ENCODE measurements at regions not wholly inside any gene's neighbourhood (a gene's known extent, or its start where the extent isn't known, plus 50 kb on each side); places are given as distances from the start of the nearest gene placed in this dataset.

DNA sequence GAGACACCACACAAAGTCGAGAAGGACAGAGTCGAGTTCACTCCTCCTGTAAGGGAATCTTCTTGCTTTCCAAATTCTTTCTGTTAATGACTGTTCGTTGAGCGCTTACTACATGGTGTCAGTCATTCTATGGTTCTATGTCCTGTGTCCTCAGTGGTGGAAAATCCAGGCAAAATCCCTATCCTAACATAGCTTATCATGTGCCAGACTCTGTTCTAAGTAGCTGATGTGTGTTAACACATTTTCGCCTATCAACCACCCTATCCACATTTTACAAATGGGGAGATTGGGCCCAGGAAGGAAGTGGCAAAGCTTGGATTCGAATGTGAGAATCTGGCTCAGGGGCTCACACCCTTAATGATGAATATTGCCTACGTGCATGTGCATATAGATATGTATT, 280.1 kb downstream of the GATA3 start:
- TF ChIP-seq CTCF (IDR thresholded peaks at IDR 0.05 in 2 of 3, conservative IDR thresholded peaks at IDR 0.05 in 1 of 3; ENCODE audit: borderline replicate concordance in 1 of 3, insufficient read depth in 1 of 3, low read depth in 2 of 3, low read length in 2 of 3) = no peak
- no peak for TF ChIP-seq SP1 (IDR thresholded peaks at IDR 0.05; ENCODE audit: low read depth)
- TF ChIP-seq SRF (IDR thresholded peaks at IDR 0.05; ENCODE audit: low read depth) = no peak
- no peak for TF ChIP-seq POLR2A (IDR thresholded peaks at IDR 0.05; ENCODE audit: borderline replicate concordance, extremely low read depth, insufficient read depth, insufficient read length)
- TF ChIP-seq EZH2 (IDR thresholded peaks at IDR 0.05) = no peak
- no peak for TF ChIP-seq RAD21 (IDR thresholded peaks at IDR 0.05; ENCODE audit: low read depth)
- no peak for TF ChIP-seq JUND (IDR thresholded peaks at IDR 0.05)
- no peak for TF ChIP-seq EZH2phosphoT487 (IDR thresholded peaks at IDR 0.05; ENCODE audit: borderline replicate concordance)
- no peak for TF ChIP-seq POLR2AphosphoS5 (IDR thresholded peaks at IDR 0.05; ENCODE audit: low read depth, low read length)

All from HCT116 (cell line).